ENCODE measurements at regions not wholly inside any gene's neighbourhood (a gene's known extent, or its start where the extent isn't known, plus 50 kb on each side); places are given as distances from the start of the nearest gene placed in this dataset.

- no peak for ATAC-seq
- SMC1A ChIA-PET (ENCODE audit: uncharacterized antibody, unreplicated experiment), result interaction anchor here (1.5 kb wide), 1 partner anchor 86 kb away, joined by 3 read pairs; no protein-coding TSS in a partner anchor
- TF ChIP-seq ZNF274 (IDR thresholded peaks at IDR 0.05; ENCODE audit: insufficient read depth, insufficient read length) (no peak), HCFC1 (IDR thresholded peaks at IDR 0.05; ENCODE audit: low read length) (no peak), RBBP5 (conservative IDR thresholded peaks at IDR 0.05) (no peak), ZBTB33 (IDR thresholded peaks at IDR 0.05) (no peak), ZNF622 (IDR thresholded peaks at IDR 0.05) (no peak), LARP7 (IDR thresholded peaks at IDR 0.05) (no peak), BCLAF1 (IDR thresholded peaks at IDR 0.05) (no peak), EGR1 (IDR thresholded peaks at IDR 0.05; ENCODE audit: borderline replicate concordance in 1 of 2, low read depth in 2 of 2, low read length in 2 of 2) (no peak), GABPA (IDR thresholded peaks at IDR 0.05; ENCODE audit: low read depth) (no peak), E2F8 (IDR thresholded peaks at IDR 0.05; ENCODE audit: low read depth, partially characterized antibody) (no peak), PKNOX1 (IDR thresholded peaks at IDR 0.05) (no peak), CHD1 (IDR thresholded peaks at IDR 0.05; ENCODE audit: low read depth, low read length) (no peak), HSF1 (IDR thresholded peaks at IDR 0.05; ENCODE audit: low read depth, low read length) (no peak), STAT1 (conservative IDR thresholded peaks at IDR 0.05) (no peak), ZNF24 (IDR thresholded peaks at IDR 0.05) (no peak), MYB (IDR thresholded peaks at IDR 0.05; ENCODE audit: borderline replicate concordance, low read depth, low read length) (no peak)
Measured at GRCh38 chr2:81290846-81291245, 986.3 kb upstream of the LRRTM1 start.

More at GRCh38 chr2:81290846-81291245, 986.3 kb upstream of the LRRTM1 start:
- H3K4me3 ChIP-seq, result no peak overlapping the region
- no peaks in the 10 kb centered on the region for H3K9me3 ChIP-seq (replicated peaks; ENCODE audit: control insufficient read depth, insufficient read depth, low read length)
- in situ Hi-C loops (cut with MboI) (no loop called here), intact Hi-C loops (cut with micrococcal nuclease; ENCODE audit: unreplicated experiment) (no loop called here)
- POLR2A ChIA-PET, result no interaction called here
- H4K20me1 ChIP-seq (ENCODE audit: control insufficient read depth, insufficient read depth), result no peaks in the 10 kb centered on the region
- RAD21 ChIA-PET (ENCODE audit: unreplicated experiment), result no interaction called here
- H3K9ac ChIP-seq (ENCODE audit: control insufficient read depth, insufficient read depth, low read length), result no peak overlapping the region
- no TSS peak for BruUV-seq (replicated peaks)
- no peaks in the 10 kb centered on the region for H3K36me3 ChIP-seq (ENCODE audit: control insufficient read depth in 2 of 2, insufficient read depth in 2 of 2, low read length in 1 of 2)
- no peak overlapping the region for H3K27ac ChIP-seq (ENCODE audit: control insufficient read depth, insufficient read depth)
- CTCF ChIA-PET, result no interaction called here
- 10% methylated on average over 3 of the region's 3 CpGs for WGBS (ENCODE audit: insufficient coverage, insufficient replicate concordance, low lambda C conversion rate, missing lambda C conversion rate)
- FAIRE-seq (no peak), DNase-seq (ENCODE audit: low read depth, low spot score) (no peak)
- no peaks in the 10 kb centered on the region for H3K4me1 ChIP-seq (ENCODE audit: control insufficient read depth, insufficient read depth, low read length)
- no peaks in the 10 kb centered on the region for H3K27me3 ChIP-seq (replicated peaks in 1 of 2; ENCODE audit: control insufficient read depth in 2 of 2, insufficient read depth in 2 of 2, low read length in 1 of 2)
- no peak overlapping the region for H3K4me2 ChIP-seq (ENCODE audit: control insufficient read depth, insufficient read depth)
- no peak overlapping the region for H2AFZ ChIP-seq (ENCODE audit: control insufficient read depth, low read depth, low read length)
- no peaks in the 10 kb centered on the region for H3K79me2 ChIP-seq (ENCODE audit: control insufficient read depth, insufficient read depth, low read length)
